Lower leg skin (tissue), 4 donors: ENCODE measurements at regions not wholly inside any gene's neighbourhood (a gene's known extent, or its start where the extent isn't known, plus 50 kb on each side); places are given as distances from the start of the nearest gene placed in this dataset.
"Not testable (repeated sequence)": the region's sequence is repeated elsewhere in the genome, so short reads cannot be mapped to it uniquely, and the experiment has no call there.

Source experiments
- DNase-seq, 2 donors: peaks; one replicate each; pipeline ENCODE4 v3.0.0-alpha.2; 2019; ENCODE audit warnings: low spot score in 2 of 2
- H3K4me3 ChIP-seq: fragments of 200-600 bp; sonication (generic); 2 replicates; pipeline ENCODE4 v1.5.1; 2017; ENCODE audit warnings: mild to moderate bottlenecking, low read depth; ENCODE audit not compliant: poor library complexity, severe bottlenecking
- CTCF ChIP-seq, 3 donors: fragments of 450-650 bp; IDR thresholded peaks; one replicate each; pipeline ENCODE4 v1.5.1; 2016; ENCODE audit warnings: antibody characterized with exemption in 3 of 3, mild to moderate bottlenecking in 3 of 3, moderate library complexity in 2 of 3
- POLR2A ChIP-seq, 2 donors: fragments of 450-650 bp; IDR thresholded peaks; one replicate each; pipeline ENCODE4 v1.6.1; 2016 to 2017; ENCODE audit warnings: antibody characterized with exemption in 2 of 2, mild to moderate bottlenecking in 1 of 2, moderate library complexity in 1 of 2
- WGBS, 2 donors: methylation state at CpG; one replicate each; pipeline ENCODE4 v1.1.5; 2018; 5-methylcytosine and 5-hydroxymethylcytosine counted together
- intact Hi-C: fragments of 100-400 bp; cut with DNase I; formaldehyde crosslinking; loops from one replicate; pipeline ENCODE4 v1.15.0; 2023; ENCODE audit warnings: low total_unique reads

GRCh38 chr4:174404677-174405076, 117.6 kb downstream of the HPGD start:
- 100% methylated on average over 1 of the region's 1 CpG for WGBS, 2 donors
- intact Hi-C loops = no loop called here
- H3K4me3 ChIP-seq = no peak overlapping the region
- no peak for DNase-seq
- TF ChIP-seq POLR2A (IDR thresholded peaks at IDR 0.05) (no peak), CTCF (IDR thresholded peaks at IDR 0.05) (no peak)

GRCh38 chr4:174403177-174403543, 119.1 kb downstream of the HPGD start:
- DNase-seq = no peak
- intact Hi-C loops = no loop called here
- WGBS, 2 donors = 84 to 88% methylated on average over 6 of the region's 6 CpGs
- TF ChIP-seq CTCF (IDR thresholded peaks at IDR 0.05) (no peak), POLR2A (IDR thresholded peaks at IDR 0.05) (no peak)
- no peak overlapping the region for H3K4me3 ChIP-seq

GRCh38 chr4:174402470-174403176, 118.9 kb downstream of the CEP44 start:
- intact Hi-C loops = no loop called here
- WGBS, 2 donors = 75 to 78% methylated on average over 3 of the region's 3 CpGs
- H3K4me3 ChIP-seq = no peak overlapping the region
- TF ChIP-seq POLR2A (IDR thresholded peaks at IDR 0.05) (no peak), CTCF (IDR thresholded peaks at IDR 0.05) (no peak)
- DNase-seq = no peak

GRCh38 chr4:174401471-174402130, 117.9 kb downstream of the CEP44 start:
- no peak for DNase-seq
- 79 to 84% methylated on average over 11 of the region's 11 CpGs for WGBS, 2 donors

GRCh38 chr4:174400603-174401302, 117.0 kb downstream of the CEP44 start:
- intact Hi-C loops, H3K4me3 ChIP-seq, DNase-seq: not testable (repeated sequence)
- 85 to 88% methylated on average over 8 of the region's 8 CpGs for WGBS, 2 donors

More at GRCh38 chr4:174401471-174402130, 117.9 kb downstream of the CEP44 start:
- TF ChIP-seq POLR2A (IDR thresholded peaks at IDR 0.05) (no peak), CTCF (IDR thresholded peaks at IDR 0.05) (no peak)
- H3K4me3 ChIP-seq = no peak overlapping the region
- intact Hi-C loops = no loop called here

GRCh38 chr4:174398728-174399127, 115.0 kb downstream of the CEP44 start:
- intact Hi-C loops = no loop called here
- H3K4me3 ChIP-seq = no peak overlapping the region
- TF ChIP-seq POLR2A (IDR thresholded peaks at IDR 0.05) = no peak
- TF ChIP-seq CTCF (IDR thresholded peaks at IDR 0.05) = no peak
- DNase-seq = no peak
- WGBS, 2 donors = 27 to 31% methylated on average over 2 of the region's 2 CpGs
